H9 (cell line): ENCODE measurements at regions not wholly inside any gene's neighbourhood (a gene's known extent, or its start where the extent isn't known, plus 50 kb on each side); places are given as distances from the start of the nearest gene placed in this dataset.

Experiments
- DNase-seq: peaks from one replicate; pipeline ENCODE4 v3.0.0-alpha.2; 2017
- H2AFZ ChIP-seq: one replicate; pipeline ENCODE4 v1.6.1; 2013; ENCODE audit warnings: mild to moderate bottlenecking, low read length, control low read depth, moderate library complexity
- H2AK5ac ChIP-seq: 2 replicates; pipeline ENCODE4 v1.6.1; 2013; ENCODE audit warnings: low read length, control low read depth, mixed read lengths; ENCODE audit not compliant: insufficient read length
- H2BK120ac ChIP-seq: one replicate; pipeline ENCODE4 v1.6.1; 2013; ENCODE audit warnings: low read depth, mild to moderate bottlenecking, low read length, control low read depth, inconsistent platforms; ENCODE audit not compliant: poor library complexity, severe bottlenecking
- H2BK12ac ChIP-seq: 2 replicates; pipeline ENCODE4 v1.6.1; 2013; ENCODE audit warnings: low read length, control low read depth, mixed read lengths, low read depth; ENCODE audit not compliant: insufficient read length
- H2BK15ac ChIP-seq: 2 replicates; pipeline ENCODE4 v1.6.1; 2013; ENCODE audit warnings: low read depth, low read length, control low read depth
- H2BK20ac ChIP-seq: one replicate; pipeline ENCODE4 v1.6.1; 2013; ENCODE audit warnings: low read depth, mild to moderate bottlenecking, low read length, control low read depth, inconsistent platforms; ENCODE audit not compliant: poor library complexity, severe bottlenecking
- H2BK5ac ChIP-seq: 2 replicates; pipeline ENCODE4 v1.6.1; 2013; ENCODE audit warnings: low read length, control low read depth, mixed read lengths; ENCODE audit not compliant: insufficient read length
- H3K14ac ChIP-seq: 2 replicates; pipeline ENCODE4 v1.6.1; 2013; ENCODE audit warnings: low read length, control low read depth; ENCODE audit not compliant: insufficient read depth
- H3K18ac ChIP-seq: 2 replicates; pipeline ENCODE4 v1.6.1; 2013; ENCODE audit warnings: low read depth, mild to moderate bottlenecking, mixed read lengths, low read length, control low read depth; ENCODE audit not compliant: insufficient read length
- H3K23ac ChIP-seq: 2 replicates; pipeline ENCODE4 v1.6.1; 2013; ENCODE audit warnings: low read length, control low read depth, mixed read lengths, low read depth; ENCODE audit not compliant: insufficient read length
- H3K23me2 ChIP-seq: 2 replicates; pipeline ENCODE4 v1.6.1; 2013; ENCODE audit warnings: low read depth, mild to moderate bottlenecking, mixed read lengths, low read length, control low read depth; ENCODE audit not compliant: insufficient read length, poor library complexity, severe bottlenecking
- H3K27ac ChIP-seq: 2 replicates; pipeline ENCODE4 v1.5.1; 2013; ENCODE audit warnings: low read length, control low read depth, mixed read lengths, low read depth; ENCODE audit not compliant: insufficient read length
- H3K27me3 ChIP-seq: 2 replicates; pipeline ENCODE4 v1.6.1; 2013; ENCODE audit warnings: low read length, control low read depth, inconsistent platforms; ENCODE audit not compliant: insufficient read depth
- H3K4ac ChIP-seq: 2 replicates; pipeline ENCODE4 v1.6.1; 2013; ENCODE audit warnings: low read depth, mild to moderate bottlenecking, control low read depth, inconsistent platforms, low read length, moderate library complexity
- H3K4me1 ChIP-seq: 2 replicates; pipeline ENCODE4 v1.6.1; 2013; ENCODE audit warnings: low read length, control low read depth, inconsistent platforms; ENCODE audit not compliant: insufficient read depth
- H3K4me2 ChIP-seq: 2 replicates; pipeline ENCODE4 v1.6.1; 2013; ENCODE audit warnings: low read length, control low read depth, mixed read lengths; ENCODE audit not compliant: insufficient read length, insufficient read depth
- H3K56ac ChIP-seq: 2 replicates; pipeline ENCODE4 v1.6.1; 2013; ENCODE audit warnings: low read depth, mild to moderate bottlenecking, mixed read lengths, low read length, control low read depth; ENCODE audit not compliant: insufficient read length
- H3K79me1 ChIP-seq: 2 replicates; pipeline ENCODE4 v1.6.1; 2013; ENCODE audit warnings: low read depth, mild to moderate bottlenecking, moderate library complexity, low read length, control low read depth, inconsistent platforms; ENCODE audit not compliant: insufficient read depth, poor library complexity, severe bottlenecking
- H3K79me2 ChIP-seq: 2 replicates; pipeline ENCODE4 v1.6.1; 2013; ENCODE audit warnings: low read length, control low read depth, inconsistent platforms; ENCODE audit not compliant: insufficient read depth
- H3K9ac ChIP-seq: 2 replicates; pipeline ENCODE4 v1.6.1; 2013; ENCODE audit warnings: low read length, control low read depth, mixed read lengths; ENCODE audit not compliant: insufficient read length; ENCODE audit errors: extremely low read depth
- H3K9me3 ChIP-seq: one replicate; pipeline ENCODE4 v1.6.1; 2013; ENCODE audit warnings: low read depth, low read length, inconsistent platforms; ENCODE audit not compliant: control insufficient read depth
- H3T11ph ChIP-seq: one replicate; pipeline ENCODE4 v1.6.1; 2013; ENCODE audit warnings: mild to moderate bottlenecking, low read length, control low read depth, inconsistent platforms
- H4K20me1 ChIP-seq: one replicate; pipeline ENCODE4 v1.6.1; 2013; ENCODE audit not compliant: control insufficient read depth, insufficient read length, insufficient read depth
- H4K5ac ChIP-seq: 2 replicates; pipeline ENCODE4 v1.6.1; 2013; ENCODE audit warnings: low read depth, mild to moderate bottlenecking, mixed read lengths, low read length, control low read depth; ENCODE audit not compliant: insufficient read length
- H4K8ac ChIP-seq: replicated peaks from 2 replicates; pipeline ENCODE4 v1.6.1; 2013; ENCODE audit warnings: low read length, control low read depth, mixed read lengths, low read depth; ENCODE audit not compliant: insufficient read length
- H4K91ac ChIP-seq: 2 replicates; pipeline ENCODE4 v1.6.1; 2013; ENCODE audit warnings: low read depth, mild to moderate bottlenecking, moderate library complexity, mixed read lengths, low read length, control low read depth; ENCODE audit not compliant: insufficient read length
- H3K27ac Mint-ChIP-seq, 3 experiments: 2 replicates in 2 of 3; 3 replicates in 1 of 3; pipeline ENCODE4 v1.8.0; 2020 to 2021; ENCODE audit warnings: mixed read lengths in 3 of 3, mild to moderate bottlenecking in 1 of 3, moderate library complexity in 1 of 3
- H3K27me3 Mint-ChIP-seq: 2 replicates; pipeline ENCODE4 v1.8.0; 2021; ENCODE audit warnings: low read depth, mild to moderate bottlenecking, moderate library complexity, mixed read lengths
- H3K36me3 Mint-ChIP-seq, 3 experiments: 2 replicates in 2 of 3; 3 replicates in 1 of 3; pipeline ENCODE4 v1.8.0; 2020 to 2021; ENCODE audit warnings: low read depth in 3 of 3, mixed read lengths in 3 of 3; ENCODE audit not compliant: insufficient read depth in 1 of 3
- H3K4me1 Mint-ChIP-seq, 2 experiments: 2 replicates each; pipeline ENCODE4 v1.8.0; 2020; ENCODE audit warnings: mixed read lengths in 2 of 2
- H3K4me3 Mint-ChIP-seq, 2 experiments: 2 replicates in 1 of 2; 3 replicates in 1 of 2; pipeline ENCODE4 v1.8.0; 2020 to 2021; ENCODE audit warnings: mild to moderate bottlenecking in 2 of 2, mixed read lengths in 2 of 2, moderate library complexity in 1 of 2
- H3K9me3 Mint-ChIP-seq, 2 experiments: 2 replicates in 1 of 2; 3 replicates in 1 of 2; pipeline ENCODE4 v1.8.0; 2020; ENCODE audit warnings: mild to moderate bottlenecking in 2 of 2, mixed read lengths in 2 of 2, moderate library complexity in 1 of 2
- CTCF ChIP-seq: fragments of 200-600 bp; sonication (generic); conservative IDR thresholded peaks from 3 replicates; pipeline ENCODE4 v1.8.0; 2021; ENCODE audit warnings: antibody characterized with exemption, mild to moderate bottlenecking
- WGBS: extraction: QIAGEN DNeasy Blood & Tissue Kit; methylation state at CpG from one replicate; pipeline ENCODE4 v1.1.7; 2013; ENCODE audit warnings: missing lambda C conversion rate, low lambda C conversion rate, mixed read lengths; ENCODE audit not compliant: insufficient read length; ENCODE audit errors: extremely low coverage; 5-methylcytosine and 5-hydroxymethylcytosine counted together

DNA sequence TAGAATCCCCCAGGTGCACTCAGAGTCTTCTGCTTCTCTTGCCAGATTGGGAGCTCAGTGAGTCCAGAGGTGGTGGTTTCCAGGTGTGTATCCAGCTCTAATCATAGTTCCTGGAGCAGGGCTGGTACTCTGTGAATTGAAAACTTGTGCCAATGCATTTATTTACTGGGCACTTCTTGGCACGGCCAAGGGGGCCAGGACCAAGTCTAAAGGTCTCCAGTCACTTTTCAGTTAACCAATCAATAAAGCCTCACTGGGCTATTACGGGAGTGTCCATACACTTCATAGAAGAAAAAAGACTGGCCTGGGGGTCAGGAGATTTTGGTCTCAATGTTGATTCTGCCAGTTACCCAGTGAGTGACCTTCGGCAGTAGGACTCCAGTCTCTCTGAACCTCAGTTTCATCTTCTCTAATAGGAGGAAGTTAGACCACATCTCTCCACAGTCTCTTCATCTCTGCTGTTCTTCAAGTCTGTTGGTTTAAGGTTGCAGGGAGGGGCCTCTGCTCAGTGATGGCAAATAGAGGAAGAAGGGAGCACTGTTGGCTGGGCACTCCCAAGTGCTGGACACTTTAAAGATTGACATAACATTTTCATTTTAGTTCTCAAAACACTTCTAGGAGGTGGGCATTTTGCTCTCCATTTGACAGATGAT lies 188.5 kb upstream of the E2F8 start:
- peaks cover 20% of the 10 kb centered on the region for H3K27me3 Mint-ChIP-seq
- H3K4me1 Mint-ChIP-seq = peaks cover 25 to 54% of the 10 kb centered on the region in 2 experiments

More for the DNA sequence above, 188.5 kb upstream of the E2F8 start:
- Mint-ChIP-seq H3K27ac (no peak overlapping the region), H3K4me3 (no peak overlapping the region), H3K9me3 (no peaks in the 10 kb centered on the region), H3K36me3 (no peaks in the 10 kb centered on the region)
- Histone ChIP-seq H3K18ac (no peak overlapping the region), H2BK120ac (no peak overlapping the region), H2BK15ac (no peak overlapping the region), H4K8ac (no peak overlapping the region), H3K56ac (no peak overlapping the region), H3T11ph (no peak overlapping the region), H2AK5ac (no peak overlapping the region), H3K27me3 (no peaks in the 10 kb centered on the region), H3K9me3 (no peaks in the 10 kb centered on the region), H3K14ac (no peak overlapping the region), H3K4me2 (no peak overlapping the region), H4K91ac (no peak overlapping the region), H4K20me1 (no peaks in the 10 kb centered on the region), H3K79me1 (no peaks in the 10 kb centered on the region), H3K9ac (no peak overlapping the region), H3K23ac (no peak overlapping the region), H3K27ac (no peak overlapping the region), H3K4me1 (peaks cover 5% of the 10 kb centered on the region; the same call in 1 of the 2 replicates), H3K79me2 (no peaks in the 10 kb centered on the region), H2BK12ac (no peak overlapping the region), H3K23me2 (no peaks in the 10 kb centered on the region), H2AFZ (no peak overlapping the region), H2BK20ac (no peak overlapping the region), H2BK5ac (no peak overlapping the region), H4K5ac (no peak overlapping the region), H3K4ac (no peak overlapping the region)
- DNase-seq = no peak
- no peak for TF ChIP-seq CTCF
- no CpG with 5 or more reads among the region's 3 CpGs for WGBS
